ENCODE measurements at regions not wholly inside any gene's neighbourhood (a gene's known extent, or its start where the extent isn't known, plus 50 kb on each side); places are given as distances from the start of the nearest gene placed in this dataset.
A peak's percentile ranks its signal among the peaks of the same experiment; 100 is the strongest.
"Not testable (repeated sequence)": the region's sequence is repeated elsewhere in the genome, so short reads cannot be mapped to it uniquely, and the experiment has no call there.

- no peak overlapping the region for H3K4me3 ChIP-seq (ENCODE audit: low read depth, low read length)
- DNase-seq (ENCODE audit: low read depth), result no peak
Measured at GRCh38 chr6:144778056-144778455, 492.9 kb downstream of the UTRN start.

GRCh38 chr6:144778773-144779492 lies 493.8 kb downstream of the UTRN start:
- peak; percentile 37 for TF ChIP-seq CTCF (conservative IDR thresholded peaks at IDR 0.05; ENCODE audit: low read depth, low read length)
- no peak overlapping the region for H3K4me3 ChIP-seq (ENCODE audit: low read depth, low read length)
- DNase-seq (ENCODE audit: low read depth), result peak; percentile 26

More at GRCh38 chr6:144778056-144778455, 492.9 kb downstream of the UTRN start:
- no peak for TF ChIP-seq CTCF (conservative IDR thresholded peaks at IDR 0.05; ENCODE audit: low read depth, low read length)

- no peak overlapping the region for H3K4me3 ChIP-seq (ENCODE audit: low read depth, low read length)
- no peak for TF ChIP-seq CTCF (conservative IDR thresholded peaks at IDR 0.05; ENCODE audit: low read depth, low read length)
- DNase-seq (ENCODE audit: low read depth), result no peak
Measured at GRCh38 chr6:144781836-144782235, 496.7 kb downstream of the UTRN start.

GRCh38 chr6:144782634-144783033 lies 497.5 kb downstream of the UTRN start:
- no peak for TF ChIP-seq CTCF (conservative IDR thresholded peaks at IDR 0.05; ENCODE audit: low read depth, low read length)
- DNase-seq (ENCODE audit: low read depth), result no peak
- H3K4me3 ChIP-seq (ENCODE audit: low read depth, low read length), result no peak overlapping the region

- no peak overlapping the region for H3K4me3 ChIP-seq (ENCODE audit: low read depth, low read length)
- no peak for DNase-seq (ENCODE audit: low read depth)
- no peak for TF ChIP-seq CTCF (conservative IDR thresholded peaks at IDR 0.05; ENCODE audit: low read depth, low read length)
Measured at GRCh38 chr6:144785056-144785455, 499.9 kb downstream of the UTRN start.

- no peak overlapping the region for H3K4me3 ChIP-seq (ENCODE audit: low read depth, low read length)
- DNase-seq (ENCODE audit: low read depth), result no peak
- no peak for TF ChIP-seq CTCF (conservative IDR thresholded peaks at IDR 0.05; ENCODE audit: low read depth, low read length)
Measured at GRCh38 chr6:144786825-144787224, 501.7 kb downstream of the UTRN start.

- TF ChIP-seq CTCF (conservative IDR thresholded peaks at IDR 0.05; ENCODE audit: low read depth, low read length), result no peak
- H3K4me3 ChIP-seq (ENCODE audit: low read depth, low read length), result no peak overlapping the region
- DNase-seq (ENCODE audit: low read depth), result no peak
Measured at GRCh38 chr6:144793744-144794143, 508.6 kb downstream of the UTRN start.

- not testable (repeated sequence) for DNase-seq (ENCODE audit: low read depth); H3K4me3 ChIP-seq (ENCODE audit: low read depth, low read length)
Measured at GRCh38 chr6:144795022-144795421, 509.9 kb downstream of the UTRN start.

Measured in choroid plexus epithelial cell (primary cell).